Erythroblast (primary cell): ENCODE measurements at regions not wholly inside any gene's neighbourhood (a gene's known extent, or its start where the extent isn't known, plus 50 kb on each side); places are given as distances from the start of the nearest gene placed in this dataset.

Experiments
- GATA1 ChIP-seq: IDR thresholded peaks from 2 replicates; pipeline ENCODE4 v1.6.1; 2011; ENCODE audit warnings: low read depth, mild to moderate bottlenecking, control low read depth, low read length, moderate library complexity
- POLR2A ChIP-seq: IDR thresholded peaks from 2 replicates; pipeline ENCODE4 v1.6.1; 2011; ENCODE audit warnings: mild to moderate bottlenecking, low read length

DNA sequence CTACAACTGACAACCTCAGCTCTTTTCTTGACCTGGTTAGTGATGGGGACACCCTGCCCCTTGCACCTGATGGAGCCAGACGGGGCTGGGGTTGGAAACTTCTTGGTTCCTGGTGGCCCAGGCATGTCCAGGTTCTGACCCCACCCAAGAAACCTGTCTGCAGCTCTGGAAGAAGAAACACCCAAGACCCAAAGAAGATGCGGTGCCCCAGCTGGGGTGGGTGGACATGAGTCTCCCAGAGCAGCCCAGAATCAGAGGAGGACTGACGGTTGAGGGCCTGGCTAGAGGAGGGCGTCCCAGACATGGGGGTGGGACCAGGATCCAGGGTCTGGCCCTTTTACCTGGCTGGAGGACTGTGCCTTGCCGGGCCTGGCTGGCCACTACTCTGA, 202.4 kb downstream of the GLRX3 start:
- TF ChIP-seq POLR2A, result no peak
- no peak for TF ChIP-seq GATA1
